GM18907 (cell line): ENCODE measurements at regions not wholly inside any gene's neighbourhood (a gene's known extent, or its start where the extent isn't known, plus 50 kb on each side); places are given as distances from the start of the nearest gene placed in this dataset.

ENCODE experiments used
- ATAC-seq: cut with Tn5 transposase; IDR thresholded peaks from one replicate; pipeline ENCODE4 v1.9.1; 2021; ENCODE audit warnings: mild to moderate bottlenecking, moderate library complexity; ENCODE audit not compliant: unreplicated experiment

DNA sequence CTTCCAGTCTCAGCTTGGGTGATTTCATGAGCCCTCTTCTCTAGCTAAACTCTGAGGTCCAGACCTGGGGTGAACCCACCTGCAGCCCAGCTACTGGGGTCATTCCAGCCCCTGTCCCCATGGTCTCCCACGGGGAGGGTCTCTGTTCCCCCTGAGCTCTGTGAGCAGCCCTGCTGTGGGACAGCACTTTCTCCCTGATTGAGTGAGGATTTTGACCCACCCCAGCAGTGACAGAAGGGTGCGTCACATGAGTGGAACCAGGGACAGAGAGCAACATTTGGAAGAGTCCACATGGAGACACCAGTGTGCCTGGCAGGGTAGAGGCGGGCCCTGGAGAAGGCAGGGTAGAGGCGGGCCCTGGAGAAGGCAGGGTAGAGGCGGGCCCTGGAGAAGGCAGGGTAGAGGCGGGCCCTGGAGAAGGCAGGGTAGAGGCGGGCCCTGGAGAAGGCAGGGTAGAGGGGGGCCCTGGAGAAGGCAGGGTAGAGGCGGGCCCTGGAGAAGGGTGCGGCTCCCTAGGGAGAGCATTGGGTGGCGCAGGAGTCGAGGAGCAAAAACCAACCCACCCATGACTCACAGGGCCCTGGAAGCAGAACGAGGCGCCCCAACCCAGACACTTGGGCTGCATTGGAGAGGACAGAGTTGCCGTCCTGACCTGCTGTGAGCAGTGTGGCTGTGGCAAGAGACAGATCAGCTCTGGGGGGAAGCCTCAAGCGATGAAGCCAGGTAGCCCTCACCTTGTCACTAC is 227.7 kb upstream of the B3GAT1 start:
- no peak for ATAC-seq

DNA sequence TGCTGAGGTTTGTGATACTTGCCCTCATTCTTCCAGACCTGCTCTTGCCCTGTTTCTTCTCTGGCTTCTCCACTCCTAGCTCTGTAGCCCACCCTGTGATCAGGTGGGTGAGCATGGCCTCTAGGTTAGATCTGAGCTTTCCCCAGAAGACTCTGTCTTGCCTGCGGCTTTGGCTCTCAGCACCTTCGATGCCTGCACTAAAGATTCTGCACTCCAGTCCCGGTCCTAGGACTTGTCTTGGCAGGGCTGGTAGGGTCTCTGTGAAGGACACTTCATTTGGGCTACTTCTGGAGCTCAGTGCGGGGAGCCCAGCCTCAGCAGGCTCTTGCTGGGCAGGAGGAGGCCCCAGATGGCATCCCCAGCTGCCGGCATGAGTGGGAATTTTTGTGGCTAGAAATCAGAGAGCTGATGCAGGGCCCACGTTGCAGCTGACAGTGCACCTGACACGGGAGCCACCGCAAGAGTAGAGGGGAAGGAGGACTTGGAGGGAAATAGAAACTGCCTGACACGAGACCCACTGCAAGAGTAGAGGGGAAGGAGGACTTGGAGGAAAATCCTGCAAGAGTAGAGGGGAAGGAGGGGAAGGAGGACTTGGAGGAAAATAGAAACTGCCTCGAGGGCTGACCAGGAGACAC is 226.9 kb upstream of the B3GAT1 start:
- no peak for ATAC-seq

DNA sequence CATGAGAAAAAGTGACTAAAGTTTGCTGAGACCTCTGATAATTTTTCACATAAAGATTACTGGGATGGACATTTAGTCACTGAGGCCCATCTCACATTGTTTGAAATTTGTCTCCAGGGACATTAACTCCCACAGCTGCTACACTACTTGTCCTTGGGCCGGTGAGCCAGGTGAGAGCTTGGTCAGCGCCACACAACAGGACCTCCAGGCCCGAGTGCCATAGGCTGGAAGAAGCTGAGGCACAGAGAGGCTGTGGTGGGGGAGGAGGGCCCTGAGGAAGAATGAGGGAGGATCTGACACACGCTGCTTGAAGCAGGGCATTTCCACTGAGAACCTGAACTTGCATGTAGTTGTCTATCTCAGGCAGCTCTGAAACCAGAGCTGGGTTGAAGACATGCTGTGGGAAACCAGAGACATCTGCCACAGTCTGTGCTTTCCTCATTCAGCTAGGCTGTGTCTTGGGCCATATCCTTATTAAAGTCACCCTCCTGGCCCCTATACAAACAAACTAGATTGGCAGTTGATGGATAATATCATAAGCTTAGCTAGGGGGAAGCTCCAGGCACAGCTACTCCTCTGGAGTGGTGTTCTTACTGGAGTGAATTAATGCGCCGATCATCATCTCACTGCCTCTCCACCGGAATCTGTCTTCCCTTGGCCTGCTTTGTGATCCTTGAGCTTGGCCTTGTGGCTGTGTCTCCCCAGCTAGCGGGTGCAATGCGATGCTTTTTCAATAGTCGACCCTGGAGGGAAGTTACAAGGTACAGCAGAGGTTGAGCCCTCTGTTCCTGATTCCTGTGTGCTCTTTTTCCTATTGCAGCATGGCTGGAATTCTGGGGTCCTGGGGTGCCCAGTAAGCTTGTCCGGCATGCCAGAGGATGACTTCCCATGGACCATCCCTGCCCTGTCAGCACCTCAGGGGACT is 225.3 kb upstream of the B3GAT1 start:
- ATAC-seq = no peak

DNA sequence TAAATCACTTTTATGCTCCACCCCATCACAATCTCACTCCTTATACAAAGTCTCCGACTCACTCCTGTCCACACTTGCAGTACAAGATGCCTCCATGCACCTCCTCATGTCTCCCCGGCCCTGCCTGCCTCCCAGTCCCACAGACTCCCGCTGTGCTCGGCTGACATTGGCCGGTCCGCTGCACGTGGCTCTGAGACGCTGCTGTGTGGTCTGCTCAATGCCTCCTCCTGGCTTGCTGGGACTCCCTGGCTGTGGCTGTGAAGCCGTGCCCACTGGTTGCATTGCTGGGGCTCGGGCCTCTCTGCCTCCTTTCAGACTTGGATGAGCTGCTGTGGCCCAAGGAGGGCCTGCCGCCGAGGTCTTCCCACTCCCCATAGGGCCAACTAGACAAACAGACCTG is 224.0 kb upstream of the B3GAT1 start:
- ATAC-seq = no peak

DNA sequence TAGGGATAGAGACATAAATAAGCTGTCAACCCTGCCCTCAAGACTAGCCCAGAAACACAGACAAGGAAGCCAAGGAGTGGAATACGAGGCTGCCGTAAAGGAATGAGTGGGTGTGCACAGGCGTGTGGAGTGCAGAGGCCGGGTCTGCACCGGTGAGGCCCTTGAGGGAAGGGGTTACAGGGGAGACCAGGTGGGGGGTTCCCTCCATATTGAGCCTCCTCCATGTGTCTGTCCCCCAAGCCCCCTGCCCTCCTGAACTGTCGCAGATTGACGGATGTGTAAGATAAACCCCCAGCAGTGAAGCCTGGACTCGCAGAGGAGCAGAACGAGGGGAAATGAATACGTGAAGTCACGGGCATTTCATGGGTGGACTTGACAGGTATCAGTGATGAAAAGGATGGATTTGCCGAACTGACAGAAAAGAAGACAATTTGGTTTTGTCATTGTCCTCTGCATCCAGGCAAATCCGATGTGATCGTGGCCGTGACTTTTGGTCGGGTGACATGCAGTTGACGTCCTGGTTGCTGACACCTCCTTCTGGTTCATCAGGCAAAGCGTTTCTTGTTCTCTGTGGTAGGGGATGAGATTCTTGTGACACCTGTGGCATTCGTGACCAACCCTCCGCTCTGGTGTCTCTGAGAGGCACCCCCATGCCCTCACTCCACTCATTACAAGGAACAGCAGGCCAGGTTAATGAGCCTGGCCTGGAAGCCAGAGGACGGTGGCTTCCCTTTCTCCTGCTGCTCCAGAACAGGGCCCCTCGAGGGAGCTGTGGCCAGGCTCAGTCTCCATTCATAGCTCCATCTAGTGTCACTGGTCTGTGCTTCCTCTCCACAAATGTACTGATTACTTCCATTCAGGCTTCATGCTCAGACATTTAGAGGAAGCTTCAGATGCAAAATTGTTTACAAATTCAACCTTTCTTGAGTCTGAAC is 223.1 kb upstream of the B3GAT1 start:
- ATAC-seq = no peak

DNA sequence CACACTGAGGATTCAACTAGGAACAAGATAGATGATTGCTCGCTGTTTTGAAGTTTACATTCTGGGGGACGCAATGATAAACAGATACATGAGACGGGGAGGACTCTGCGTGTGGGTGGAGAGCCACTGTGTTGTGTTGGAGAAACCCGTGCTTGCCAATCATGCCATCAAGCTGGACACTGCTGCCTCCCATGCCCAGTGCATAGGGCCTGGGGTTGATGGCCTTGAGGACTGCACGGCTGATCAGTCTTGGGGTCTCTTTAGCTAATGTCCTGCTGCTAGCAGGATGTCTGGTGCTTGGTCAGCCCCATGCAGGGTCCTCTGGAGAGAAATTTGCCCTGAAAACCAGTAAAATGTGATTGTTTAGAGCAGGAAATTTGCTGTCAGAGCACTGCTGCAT is 221.2 kb upstream of the B3GAT1 start:
- ATAC-seq = no peak

DNA sequence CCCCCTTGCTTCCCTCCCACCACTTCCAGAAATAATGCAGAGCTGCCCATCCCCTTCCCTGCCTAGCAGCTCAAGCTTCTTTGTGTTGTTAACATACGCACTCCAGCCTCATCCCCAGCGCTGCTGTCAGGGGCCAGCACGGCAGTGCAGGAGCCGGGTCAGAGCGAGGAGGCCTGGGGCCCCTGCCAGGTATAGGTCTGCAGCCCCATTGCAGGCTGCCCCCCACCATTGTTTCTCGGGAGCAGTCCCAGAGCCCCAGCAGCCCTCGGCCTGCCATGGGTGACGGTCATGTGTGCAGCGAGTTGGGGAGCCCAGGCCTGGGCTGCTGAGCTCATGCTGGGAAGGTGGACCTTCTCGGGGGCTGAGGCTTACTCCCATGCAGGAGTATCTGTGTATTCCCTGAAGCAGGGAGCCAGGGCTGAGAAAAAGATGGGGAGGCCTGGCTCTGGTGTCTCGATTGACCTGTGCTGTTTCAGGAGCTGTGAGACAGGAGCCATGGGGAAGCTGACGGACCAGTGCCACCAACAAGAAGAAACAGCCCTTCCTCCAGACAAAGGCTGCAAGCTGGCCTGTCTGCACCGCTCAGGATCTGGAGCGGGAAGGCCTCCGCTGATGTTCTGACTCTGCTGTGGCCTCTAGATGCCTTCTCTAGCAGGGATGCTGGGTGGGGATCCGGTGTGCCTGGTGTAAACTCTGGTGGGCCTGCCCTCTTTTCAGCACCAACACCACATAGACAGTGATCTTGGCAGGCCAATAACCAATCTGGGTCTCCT is 220.5 kb upstream of the B3GAT1 start:
- ATAC-seq = no peak

DNA sequence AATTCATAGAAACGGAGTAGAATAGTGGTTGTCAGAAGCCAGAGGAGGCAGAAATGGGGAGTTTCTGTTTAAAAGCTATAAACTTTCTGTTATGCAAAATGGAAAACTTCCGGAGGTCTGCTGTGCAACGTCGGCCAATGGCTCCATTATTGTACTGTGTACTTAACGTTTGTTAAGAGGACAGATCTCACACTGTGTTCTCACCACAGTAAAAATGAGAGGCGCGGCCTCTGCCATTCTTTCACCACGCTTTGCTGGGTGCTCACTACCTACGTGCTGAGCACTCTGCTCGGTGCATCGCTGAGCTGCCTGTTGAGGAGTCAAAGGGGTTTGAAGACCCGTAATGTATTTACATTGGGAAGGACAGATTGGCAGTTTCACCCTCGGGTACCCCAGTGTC is 218.8 kb upstream of the B3GAT1 start:
- ATAC-seq = no peak

DNA sequence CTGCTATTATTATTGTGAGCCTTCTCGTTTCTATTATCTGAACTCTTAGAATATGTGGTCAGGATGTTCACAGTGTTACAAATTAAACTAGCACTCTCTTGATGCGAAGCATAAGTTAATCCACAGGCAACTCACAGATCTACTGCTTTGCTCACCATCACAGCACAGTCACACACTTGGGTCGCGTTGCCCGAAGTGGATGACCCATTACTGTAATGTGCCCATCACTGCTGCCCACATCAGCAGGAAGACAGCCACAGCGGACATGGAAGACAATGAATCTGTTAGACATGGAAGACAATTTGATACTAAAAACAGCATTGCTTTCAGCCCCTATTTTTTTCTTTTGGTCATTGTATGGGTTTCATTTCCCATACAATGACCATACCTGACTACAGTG is 216.4 kb upstream of the B3GAT1 start:
- no peak for ATAC-seq

DNA sequence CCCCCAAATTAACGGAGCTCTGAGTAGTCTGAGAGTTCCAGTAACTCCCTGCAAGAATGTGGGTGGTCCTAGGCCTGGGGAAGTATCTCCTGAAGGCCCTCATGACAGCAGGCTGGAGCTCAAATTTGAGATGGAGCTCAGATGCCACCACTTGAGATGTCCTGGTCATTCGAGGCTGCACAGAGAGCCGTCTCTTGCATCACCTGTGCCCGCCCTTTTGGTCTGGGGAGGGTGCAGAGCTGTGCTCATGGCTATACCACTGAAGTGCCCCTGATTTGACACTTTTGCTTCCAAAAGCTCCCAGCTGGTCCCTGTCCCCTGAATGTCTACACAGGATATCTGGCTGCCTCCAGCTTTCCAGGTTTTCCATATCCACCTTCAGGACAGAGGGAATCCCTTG is 214.0 kb upstream of the B3GAT1 start:
- ATAC-seq = no peak

DNA sequence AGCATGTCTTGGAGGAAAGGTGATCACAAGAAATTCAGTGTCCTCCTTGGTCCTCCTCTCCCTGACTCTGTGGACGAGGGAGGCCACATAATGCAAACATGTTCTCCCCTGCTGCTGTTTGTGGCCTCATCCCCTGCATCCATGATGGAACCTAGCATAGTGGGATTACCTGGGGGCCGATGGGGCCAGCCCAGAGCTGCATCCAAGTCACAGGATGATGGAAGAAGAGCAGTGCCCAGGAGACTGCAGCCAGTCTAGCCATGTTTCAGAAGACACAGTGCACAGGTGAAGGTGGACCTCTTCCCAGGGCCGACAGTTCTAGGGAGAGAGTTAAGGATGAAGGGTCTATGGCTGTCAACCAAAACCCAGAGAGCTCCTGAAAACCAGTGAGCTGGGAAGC is 213.6 kb upstream of the B3GAT1 start:
- ATAC-seq = no peak

DNA sequence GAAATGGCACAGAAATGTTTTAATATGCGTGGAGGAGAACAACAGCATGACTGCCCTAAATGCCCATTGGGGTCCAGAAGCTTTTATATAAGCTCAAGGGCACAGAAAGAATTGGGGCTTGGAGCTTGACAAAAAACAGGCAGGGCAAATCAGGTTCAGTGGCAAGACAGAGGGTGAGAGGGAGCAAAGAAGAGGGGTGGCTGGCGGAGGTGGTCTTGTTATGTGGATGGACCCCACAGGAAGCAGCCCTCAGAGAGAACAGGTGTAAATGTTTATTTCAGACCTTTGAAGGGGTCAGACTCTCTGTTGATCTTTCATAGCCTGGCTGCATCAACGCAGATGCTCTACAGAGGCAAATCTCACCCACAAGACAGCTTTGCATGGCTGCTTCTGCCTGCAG is 213.1 kb upstream of the B3GAT1 start:
- ATAC-seq = no peak

DNA sequence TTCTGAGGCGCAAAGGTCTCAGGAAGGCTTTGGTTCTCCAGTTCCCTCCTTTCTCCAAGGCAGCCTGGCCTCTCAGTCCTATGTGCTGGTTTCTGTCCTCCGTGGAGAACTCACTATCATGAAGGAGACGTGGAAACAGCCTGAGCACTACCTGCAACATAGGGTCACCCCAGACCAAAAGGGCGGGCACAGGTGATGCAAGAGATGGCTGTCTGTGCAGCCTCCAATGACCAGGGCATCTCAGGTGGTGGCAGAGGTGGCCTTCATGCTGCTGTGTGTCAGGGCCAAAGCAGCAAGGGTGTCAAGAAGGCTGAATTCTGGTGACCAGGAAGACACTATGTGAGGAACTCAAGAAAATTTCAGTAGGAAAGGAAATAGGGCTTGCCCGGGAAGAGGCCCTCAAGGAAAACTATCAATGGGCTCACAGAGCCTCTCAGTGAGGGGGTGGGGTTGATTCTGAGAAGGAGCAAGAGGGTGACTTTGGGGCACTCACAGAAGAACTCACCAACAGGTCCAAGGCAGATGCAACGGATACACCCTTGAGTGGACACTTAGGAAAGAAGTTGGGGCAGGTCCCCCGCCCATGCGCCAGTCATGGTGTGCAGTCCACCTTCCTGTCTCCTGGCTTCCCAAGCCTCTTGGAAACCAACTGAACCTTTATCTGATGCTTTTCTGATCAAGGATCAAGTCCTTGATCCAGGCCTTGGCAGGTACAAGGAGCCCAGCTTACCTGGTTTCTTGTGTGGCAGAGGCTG is 212.3 kb upstream of the B3GAT1 start:
- ATAC-seq = no peak

DNA sequence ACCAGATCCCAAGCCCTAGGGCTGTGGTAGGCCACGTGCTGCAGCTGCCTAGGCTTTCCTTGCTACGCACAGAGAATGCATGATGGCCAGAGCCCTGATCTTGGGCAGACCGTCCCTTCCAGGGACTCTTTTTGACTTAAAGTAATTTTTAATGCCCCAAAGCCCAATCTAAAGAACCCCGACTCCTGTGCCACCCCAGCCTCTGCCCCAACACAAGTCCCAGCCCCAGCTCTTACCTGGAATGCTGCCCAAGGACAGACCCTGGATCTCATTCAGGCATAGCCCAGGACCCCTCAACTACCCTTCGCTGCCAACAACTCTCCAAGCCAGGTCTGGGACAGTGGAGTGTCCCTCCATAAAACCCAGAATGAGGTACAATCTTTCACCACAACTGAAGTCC is 211.7 kb upstream of the B3GAT1 start:
- no peak for ATAC-seq

DNA sequence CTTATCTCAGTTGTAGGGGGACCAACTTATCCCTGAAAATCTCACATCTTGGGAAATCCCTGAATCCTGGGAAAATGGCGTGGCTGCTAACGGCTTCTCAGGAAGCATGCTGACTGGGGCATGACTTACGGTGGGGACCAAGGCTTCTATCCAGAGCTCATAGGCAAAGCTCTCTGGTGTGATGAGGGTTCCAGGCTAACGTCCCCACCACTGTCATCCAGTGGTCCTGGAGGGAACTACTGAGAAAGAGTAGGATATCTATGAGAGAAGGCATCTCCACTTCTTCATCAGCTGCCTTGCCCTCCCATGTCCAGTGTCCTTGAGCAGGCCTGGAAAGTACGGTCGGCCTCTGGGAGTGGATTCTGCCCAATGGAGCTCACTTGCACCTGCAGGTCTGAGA is 210.4 kb upstream of the B3GAT1 start:
- no peak for ATAC-seq

DNA sequence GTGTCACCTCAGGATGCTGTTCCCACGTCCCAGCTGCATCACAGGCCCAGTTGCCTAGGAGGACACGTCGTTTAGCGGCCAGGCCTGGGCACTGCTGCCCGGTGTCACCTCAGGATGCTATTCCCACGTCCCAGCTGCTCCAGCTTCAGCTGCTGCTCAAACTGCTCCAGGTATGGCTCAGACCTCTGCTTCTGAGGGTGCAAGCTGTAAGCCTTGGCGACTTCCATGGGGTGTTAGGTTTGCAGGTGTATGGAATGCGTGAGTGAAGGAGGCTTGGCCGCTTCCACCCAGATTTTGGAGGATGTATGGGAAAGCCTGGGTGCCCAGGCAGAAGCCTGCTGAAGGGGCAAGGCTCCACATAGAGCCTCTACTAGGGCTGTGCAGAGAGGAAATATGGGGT is 205.3 kb upstream of the B3GAT1 start:
- ATAC-seq = no peak

DNA sequence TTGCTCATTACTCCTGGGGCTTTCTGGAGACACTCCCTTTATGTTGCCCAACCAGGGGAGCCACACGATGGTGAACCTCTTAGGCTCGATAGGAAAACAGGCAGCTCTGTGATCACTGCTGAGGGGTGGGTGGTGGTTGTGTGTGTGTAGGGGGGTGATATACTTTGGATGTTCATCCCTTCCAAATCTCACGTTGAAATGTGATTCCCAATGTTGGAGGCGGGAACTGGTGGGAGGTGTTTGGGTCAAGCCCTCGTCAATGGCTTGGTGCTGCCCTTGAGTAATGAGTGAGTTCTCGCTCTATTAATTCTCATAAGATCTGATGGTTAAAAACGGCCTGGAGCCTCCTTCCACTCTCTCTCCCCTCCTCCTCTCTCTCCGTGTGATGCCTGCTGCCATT is 204.0 kb upstream of the B3GAT1 start:
- no peak for ATAC-seq

DNA sequence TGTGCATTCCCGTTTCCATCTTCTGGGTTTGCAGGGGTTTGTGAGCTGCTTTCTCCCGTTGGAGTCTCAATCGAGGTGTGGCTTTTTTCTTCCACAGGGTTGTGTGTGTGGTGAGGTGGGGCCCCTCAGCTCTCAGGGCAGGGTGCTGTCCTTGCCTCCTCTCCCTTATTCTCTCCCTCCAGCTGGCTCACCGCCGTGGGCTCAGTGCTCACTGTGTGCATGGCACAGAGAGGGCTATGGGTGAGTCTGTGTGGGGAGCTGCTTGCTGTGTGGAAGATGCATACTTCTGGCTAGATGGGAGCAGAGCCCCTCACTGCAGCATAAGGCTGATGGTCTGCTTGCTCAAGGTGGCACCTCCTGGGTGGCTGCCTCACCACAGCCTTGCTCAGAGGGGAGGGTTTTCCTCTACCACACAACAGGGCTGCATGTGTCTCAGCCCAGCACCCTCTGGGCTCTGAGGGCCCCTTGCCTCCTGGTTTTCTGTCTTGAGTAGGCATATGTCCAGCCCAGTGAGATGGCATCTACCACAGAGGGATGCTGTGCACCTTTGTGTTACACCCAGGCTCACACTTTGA is 203.1 kb upstream of the B3GAT1 start:
- ATAC-seq = no peak

DNA sequence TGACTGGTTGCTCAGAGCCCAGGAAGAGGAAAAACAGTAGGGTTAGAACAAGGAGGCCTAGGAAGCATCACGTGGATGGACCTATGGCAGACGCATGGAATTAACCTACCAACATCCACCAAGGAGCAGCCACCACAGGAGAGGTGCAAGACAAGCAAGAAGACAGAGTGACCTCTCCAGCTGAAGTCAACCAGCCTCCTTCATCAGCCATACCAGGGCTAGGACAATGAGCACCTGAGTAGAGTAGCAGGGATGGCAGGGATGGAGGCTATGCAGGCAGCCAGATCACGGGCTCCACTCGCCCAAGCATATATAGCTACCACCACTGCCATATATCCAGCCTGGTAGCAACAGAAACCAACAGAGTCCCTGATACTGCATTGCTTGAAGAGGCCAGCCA is 202.1 kb upstream of the B3GAT1 start:
- no peak for ATAC-seq
